Stimulated activated naive CD8-positive, alpha-beta T cell treated with anti-CD3 and anti-CD28 coated beads, Interleukin-15, amount 100 ng/mL, for 72 hours (primary cell): ENCODE measurements at regions not wholly inside any gene's neighbourhood (a gene's known extent, or its start where the extent isn't known, plus 50 kb on each side); places are given as distances from the start of the nearest gene placed in this dataset.

Source experiments
- ATAC-seq: fragments of 150-1000 bp; cut with Tn5 transposase; 2 replicates; pipeline ENCODE4 v1.10.0; 2021; ENCODE audit warnings: mild to moderate bottlenecking, moderate library complexity
- DNase-seq, 2 donors: peaks; one replicate each; pipeline ENCODE4 v3.0.0; 2021 to 2022
- H3K27ac Mint-ChIP-seq, 2 donors: one replicate each; pipeline ENCODE4 v1.8.0; 2022; ENCODE audit warnings: mild to moderate bottlenecking in 2 of 2, mixed read lengths in 2 of 2, moderate library complexity in 2 of 2
- H3K27me3 Mint-ChIP-seq: one replicate; pipeline ENCODE4 v1.8.0; 2022; ENCODE audit warnings: mixed read lengths
- H3K4me1 Mint-ChIP-seq: one replicate; pipeline ENCODE4 v1.8.0; 2022; ENCODE audit warnings: mild to moderate bottlenecking, mixed read lengths
- H3K4me3 Mint-ChIP-seq, 2 donors: one replicate each; pipeline ENCODE4 v1.8.0; 2022; ENCODE audit warnings: mild to moderate bottlenecking in 2 of 2, mixed read lengths in 2 of 2, moderate library complexity in 1 of 2
- H3K9me3 Mint-ChIP-seq, 2 donors: one replicate each; pipeline ENCODE4 v1.8.0; 2022; ENCODE audit warnings: mixed read lengths in 2 of 2

- Mint-ChIP-seq H3K4me1 (no peaks in the 10 kb centered on the region), H3K27ac (no peak overlapping the region), H3K9me3 (no peaks in the 10 kb centered on the region), H3K4me3 (no peak overlapping the region), H3K27me3 (no peaks in the 10 kb centered on the region)
- ATAC-seq = no peak
- no peak for DNase-seq
Measured at GRCh38 chr21:26412885-26413284, 160.2 kb downstream of the CYYR1 start.

- Mint-ChIP-seq H3K9me3 (no peaks in the 10 kb centered on the region), H3K27ac (no peak overlapping the region), H3K27me3 (no peaks in the 10 kb centered on the region), H3K4me1 (peaks cover 8% of the 10 kb centered on the region), H3K4me3 (no peak overlapping the region)
- ATAC-seq (no peak), DNase-seq (no peak)
Measured at GRCh38 chr21:26409735-26410134, 163.4 kb downstream of the CYYR1 start.

DNA sequence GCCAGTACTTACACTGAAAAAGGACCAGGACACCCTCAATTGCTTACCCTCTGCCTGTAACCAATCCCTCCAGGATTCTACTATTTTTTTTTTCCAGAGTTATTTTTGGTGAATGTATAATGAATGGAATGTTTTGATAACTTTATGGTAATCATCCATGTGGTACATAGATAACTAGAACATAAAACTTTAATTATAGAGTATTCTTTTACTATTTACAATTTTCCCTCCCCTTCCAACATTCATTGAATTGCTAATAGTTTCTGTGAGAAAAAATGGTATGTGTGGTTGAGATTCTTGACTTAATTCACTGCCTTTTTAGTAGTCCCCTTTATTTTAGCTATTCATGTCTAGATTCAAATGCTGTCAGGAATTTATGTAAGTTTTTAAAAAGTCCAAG lies 164.6 kb downstream of the CYYR1 start:
- Mint-ChIP-seq H3K4me1 (peaks cover 8% of the 10 kb centered on the region), H3K4me3 (no peak overlapping the region), H3K9me3 (no peaks in the 10 kb centered on the region), H3K27me3 (no peaks in the 10 kb centered on the region), H3K27ac (no peak overlapping the region)
- no peak for ATAC-seq
- DNase-seq = no peak

DNA sequence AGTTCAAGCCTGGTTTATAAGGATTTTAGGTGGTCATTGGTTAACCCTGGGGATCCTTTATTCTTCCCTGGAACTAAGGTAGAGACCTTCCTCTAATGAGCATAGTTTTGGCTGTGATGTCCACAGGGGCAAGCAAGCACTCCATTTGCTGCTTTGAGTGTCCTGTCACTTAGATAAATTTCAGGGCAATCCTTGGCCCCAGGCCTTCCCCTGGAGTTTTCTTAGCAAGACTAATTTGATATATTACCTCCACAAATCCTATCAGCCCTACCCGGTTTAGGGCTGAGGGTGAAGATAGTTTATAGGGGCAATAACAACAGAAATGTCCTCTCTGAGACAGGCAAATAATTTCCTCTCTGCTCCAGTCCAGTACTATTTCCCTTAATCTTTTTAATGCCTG lies 166.6 kb downstream of the CYYR1 start:
- Mint-ChIP-seq H3K9me3 (no peaks in the 10 kb centered on the region), H3K27me3 (no peaks in the 10 kb centered on the region), H3K4me3 (no peak overlapping the region), H3K4me1 (peaks cover 8% of the 10 kb centered on the region), H3K27ac (no peak overlapping the region)
- ATAC-seq = no peak
- DNase-seq = no peak

- Mint-ChIP-seq H3K4me3 (no peak overlapping the region), H3K27ac (peak overlapping the region in 1 of 2 donors; percentile 73), H3K4me1 (peaks cover 8% of the 10 kb centered on the region), H3K9me3 (peaks cover 2 to 3% of the 10 kb centered on the region in 2 donors), H3K27me3 (no peaks in the 10 kb centered on the region)
- ATAC-seq (peak; percentile 64), DNase-seq (no peak)
Measured at GRCh38 chr21:26405735-26406361, 167.2 kb downstream of the CYYR1 start.

DNA sequence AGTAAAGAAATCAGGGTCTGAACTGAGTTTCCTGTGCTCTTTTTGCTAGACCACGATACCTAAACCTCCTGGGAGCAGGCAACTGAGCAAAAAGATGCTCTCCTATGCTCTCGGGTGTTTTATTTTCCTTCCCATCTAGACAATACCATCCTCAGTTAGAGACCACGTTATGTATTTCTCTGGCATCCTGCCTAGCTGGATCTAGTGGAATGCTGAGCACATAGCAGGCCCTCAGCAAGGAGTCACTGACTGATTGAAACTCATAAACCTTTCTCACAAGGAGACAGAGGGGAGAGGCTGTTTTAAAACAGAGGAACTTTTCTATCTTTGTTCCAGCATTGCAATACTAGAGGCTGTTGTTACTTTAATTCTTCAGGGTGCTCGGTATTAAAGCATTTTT lies 168.0 kb downstream of the CYYR1 start:
- H3K27ac Mint-ChIP-seq = no peak overlapping the region
- DNase-seq (no peak), ATAC-seq (no peak)
- H3K4me3 Mint-ChIP-seq = no peak overlapping the region
- H3K27me3 Mint-ChIP-seq = no peaks in the 10 kb centered on the region
- peaks cover 3 to 7% of the 10 kb centered on the region in 2 donors for H3K9me3 Mint-ChIP-seq
- H3K4me1 Mint-ChIP-seq = peaks cover 8% of the 10 kb centered on the region

DNA sequence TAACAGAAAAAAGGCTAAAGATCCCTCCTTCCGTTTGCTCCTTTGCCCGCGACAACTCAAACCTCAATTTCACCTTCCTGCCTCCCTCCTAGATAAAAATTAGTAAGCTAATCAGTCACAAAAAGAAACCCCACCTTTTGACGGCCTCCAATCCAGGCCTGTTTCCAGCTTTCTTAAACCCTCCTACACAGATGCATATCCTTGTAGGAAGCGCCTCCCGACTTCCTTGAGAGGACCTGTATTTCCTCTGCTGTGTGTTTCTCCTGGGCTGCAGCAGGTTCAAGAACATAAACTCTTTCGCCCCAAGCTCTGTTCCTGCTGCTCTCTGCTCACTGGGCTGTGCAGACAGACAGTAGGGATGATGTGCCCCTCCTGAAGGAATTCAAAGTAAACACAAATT lies 168.8 kb downstream of the CYYR1 start:
- DNase-seq (no peak), ATAC-seq (no peak)
- no peaks in the 10 kb centered on the region for H3K27me3 Mint-ChIP-seq
- no peak overlapping the region for H3K4me3 Mint-ChIP-seq
- peaks cover 3 to 7% of the 10 kb centered on the region in 2 donors for H3K9me3 Mint-ChIP-seq
- peaks cover 8% of the 10 kb centered on the region for H3K4me1 Mint-ChIP-seq
- no peak overlapping the region for H3K27ac Mint-ChIP-seq

GRCh38 chr21:26403321-26403720 lies 169.8 kb downstream of the CYYR1 start:
- no peak for ATAC-seq
- H3K9me3 Mint-ChIP-seq = peaks cover 3 to 7% of the 10 kb centered on the region in 2 donors
- no peaks in the 10 kb centered on the region for H3K27me3 Mint-ChIP-seq

GRCh38 chr21:26397545-26397944 lies 175.5 kb downstream of the CYYR1 start:
- no peaks in the 10 kb centered on the region for H3K4me1 Mint-ChIP-seq
- DNase-seq (no peak), ATAC-seq (no peak)
- H3K27me3 Mint-ChIP-seq = no peaks in the 10 kb centered on the region
- H3K27ac Mint-ChIP-seq = peak overlapping the region in 1 of 2 donors; percentile 85
- H3K9me3 Mint-ChIP-seq = peaks cover 3 to 15% of the 10 kb centered on the region in 2 donors
- no peak overlapping the region for H3K4me3 Mint-ChIP-seq

More at GRCh38 chr21:26403321-26403720, 169.8 kb downstream of the CYYR1 start:
- H3K27ac Mint-ChIP-seq = no peak overlapping the region
- no peak for DNase-seq
- peaks cover 8% of the 10 kb centered on the region for H3K4me1 Mint-ChIP-seq
- H3K4me3 Mint-ChIP-seq = no peak overlapping the region

- H3K4me1 Mint-ChIP-seq = no peaks in the 10 kb centered on the region
- peaks cover 8% of the 10 kb centered on the region for H3K27me3 Mint-ChIP-seq
- H3K9me3 Mint-ChIP-seq = peaks cover 0 to 8% of the 10 kb centered on the region in 2 donors
- H3K4me3 Mint-ChIP-seq = no peak overlapping the region
- DNase-seq = no peak
- no peak overlapping the region for H3K27ac Mint-ChIP-seq
- ATAC-seq = no peak
Measured at GRCh38 chr21:26394341-26394740, 178.7 kb downstream of the CYYR1 start.

- no peaks in the 10 kb centered on the region for H3K4me1 Mint-ChIP-seq
- no peak overlapping the region for H3K4me3 Mint-ChIP-seq
- peaks cover 8% of the 10 kb centered on the region for H3K27me3 Mint-ChIP-seq
- peak overlapping the region in 1 of 2 donors; percentile 19 for H3K27ac Mint-ChIP-seq
- ATAC-seq (no peak), DNase-seq (no peak)
- H3K9me3 Mint-ChIP-seq = no peaks in the 10 kb centered on the region
Measured at GRCh38 chr21:26391166-26391565, 181.9 kb downstream of the CYYR1 start.

DNA sequence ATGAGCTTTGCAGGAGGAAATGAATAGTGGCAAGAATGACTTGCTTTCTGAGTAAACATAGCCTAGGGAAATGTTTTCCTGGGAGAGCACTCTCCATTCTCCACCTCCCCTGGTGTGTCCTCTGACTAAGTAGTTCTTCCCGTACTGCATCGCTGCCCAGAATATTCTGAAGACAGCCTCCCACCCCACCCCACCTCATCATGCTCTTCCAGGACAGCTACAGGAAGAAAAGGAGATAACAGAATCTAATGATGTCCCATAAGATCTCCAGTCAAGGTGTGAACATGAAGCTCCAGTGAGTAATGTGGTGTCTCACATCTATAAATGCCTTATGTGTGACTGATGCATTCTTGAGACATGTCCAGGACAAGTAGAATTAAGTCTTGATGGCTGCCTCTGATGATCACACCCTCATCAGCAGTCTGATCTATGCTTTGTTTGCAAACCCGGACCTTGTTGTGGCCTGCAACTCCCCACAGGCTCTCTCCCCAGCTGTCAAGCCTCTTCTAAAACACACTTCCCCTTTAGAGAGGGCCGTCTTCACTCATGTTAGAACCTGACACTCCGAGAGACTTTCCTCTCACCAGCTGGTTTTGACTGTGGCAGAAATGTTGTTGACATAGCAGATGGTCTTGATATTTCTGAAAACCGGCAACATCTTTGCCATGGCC lies 183.0 kb downstream of the CYYR1 start:
- ATAC-seq (no peak), DNase-seq (no peak)
- Mint-ChIP-seq H3K9me3 (no peaks in the 10 kb centered on the region), H3K4me3 (no peak overlapping the region), H3K27ac (peak overlapping the region in 1 of 2 donors; percentile 8), H3K27me3 (peaks cover 8% of the 10 kb centered on the region), H3K4me1 (no peaks in the 10 kb centered on the region)

GRCh38 chr21:26388731-26389231 lies 184.3 kb downstream of the CYYR1 start:
- DNase-seq = no peak
- ATAC-seq = no peak
- Mint-ChIP-seq H3K4me1 (no peaks in the 10 kb centered on the region), H3K27ac (peak overlapping the region in 1 of 2 donors; percentile 46), H3K27me3 (peaks cover 8% of the 10 kb centered on the region), H3K4me3 (no peak overlapping the region), H3K9me3 (no peaks in the 10 kb centered on the region)

- Mint-ChIP-seq H3K27ac (no peak overlapping the region), H3K4me1 (no peaks in the 10 kb centered on the region), H3K9me3 (no peaks in the 10 kb centered on the region), H3K4me3 (no peak overlapping the region), H3K27me3 (no peaks in the 10 kb centered on the region)
- DNase-seq (no peak), ATAC-seq (no peak)
Measured at GRCh38 chr21:26385721-26386120, 187.4 kb downstream of the CYYR1 start.

DNA sequence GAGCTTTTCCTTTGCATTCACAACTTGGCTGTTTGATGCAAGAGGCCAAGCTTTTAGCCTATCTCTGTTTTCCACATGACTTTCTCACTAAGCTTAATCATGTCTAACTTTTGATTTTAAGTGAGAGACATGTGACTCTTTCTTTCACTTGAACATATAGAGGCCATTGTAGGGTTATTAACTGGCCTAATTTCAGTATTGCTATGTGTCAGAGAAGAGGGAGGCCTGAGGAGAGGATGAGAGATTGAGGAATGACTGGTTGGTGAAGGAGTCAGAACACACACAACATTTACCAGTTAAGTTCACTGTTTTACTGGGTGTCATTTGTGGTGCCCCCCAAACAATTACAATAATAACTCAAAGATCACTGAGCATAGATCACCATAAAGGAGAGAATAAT lies 193.5 kb downstream of the CYYR1 start:
- ATAC-seq = no peak
- Mint-ChIP-seq H3K27ac (peak overlapping the region in 1 of 2 donors; percentile 4), H3K27me3 (no peaks in the 10 kb centered on the region), H3K9me3 (no peaks in the 10 kb centered on the region), H3K4me3 (no peak overlapping the region), H3K4me1 (no peaks in the 10 kb centered on the region)
- DNase-seq = no peak

DNA sequence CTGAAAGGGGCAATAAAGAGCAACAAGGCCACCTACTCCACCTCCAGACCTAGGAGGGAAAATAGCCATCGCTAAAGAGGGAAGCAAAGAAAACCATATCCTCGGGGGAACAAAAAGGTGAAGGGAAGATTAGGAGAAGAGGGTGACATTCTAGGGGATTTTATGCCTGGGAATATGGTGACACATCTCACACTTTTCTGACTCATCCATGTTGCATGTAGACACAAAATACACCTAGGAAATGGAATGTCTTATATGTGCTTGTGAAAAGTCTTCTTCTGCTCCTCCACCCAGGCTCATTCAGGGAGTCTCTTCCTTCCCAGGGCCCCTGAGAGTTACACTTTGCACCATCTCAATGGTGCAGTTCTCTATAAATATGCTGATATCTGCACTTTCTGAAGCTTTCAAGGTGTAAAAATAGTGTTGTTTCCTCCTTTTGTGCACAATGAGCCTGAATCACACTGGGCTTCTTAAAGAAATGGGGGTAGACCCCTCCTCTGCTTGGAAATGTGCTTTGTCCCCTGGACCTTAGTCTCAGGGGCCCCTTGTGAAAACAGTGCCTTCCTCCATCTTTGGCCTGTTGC lies 195.9 kb downstream of the CYYR1 start:
- Mint-ChIP-seq H3K9me3 (no peaks in the 10 kb centered on the region), H3K27ac (no peak overlapping the region), H3K4me1 (no peaks in the 10 kb centered on the region), H3K27me3 (no peaks in the 10 kb centered on the region), H3K4me3 (no peak overlapping the region)
- ATAC-seq (no peak), DNase-seq (no peak)
